ENCODE measurements at regions not wholly inside any gene's neighbourhood (a gene's known extent, or its start where the extent isn't known, plus 50 kb on each side); places are given as distances from the start of the nearest gene placed in this dataset.

GRCh38 chr7:106398786-106399185, 114.0 kb upstream of the NAMPT start:
- DNase-seq = no peak
- peaks cover 64% of the 10 kb centered on the region for H3K27me3 Mint-ChIP-seq (ENCODE audit: insufficient read depth)

GRCh38 chr7:106397994-106398393, 113.2 kb upstream of the NAMPT start:
- Mint-ChIP-seq H3K9me3 (peaks cover 4% of the 10 kb centered on the region; the same call in 1 of the 2 replicates), H3K27me3 (ENCODE audit: insufficient read depth) (peaks cover 60% of the 10 kb centered on the region), H3K36me3 (ENCODE audit: low read depth) (no peaks in the 10 kb centered on the region), H3K4me1 (ENCODE audit: low read depth) (no peaks in the 10 kb centered on the region), H3K4me3 (no peak overlapping the region), H3K27ac (no peak overlapping the region)
- TF ChIP-seq CTCF (IDR thresholded peaks at IDR 0.05) = no peak
- DNase-seq = no peak

More at GRCh38 chr7:106398786-106399185, 114.0 kb upstream of the NAMPT start:
- Mint-ChIP-seq H3K27ac (no peak overlapping the region), H3K4me3 (no peak overlapping the region), H3K4me1 (ENCODE audit: low read depth) (no peaks in the 10 kb centered on the region), H3K36me3 (ENCODE audit: low read depth) (no peaks in the 10 kb centered on the region; the same call in 1 of the 2 replicates), H3K9me3 (peaks cover 10% of the 10 kb centered on the region; the same call in 1 of the 2 replicates)
- TF ChIP-seq CTCF (IDR thresholded peaks at IDR 0.05) = no peak

- Mint-ChIP-seq H3K36me3 (ENCODE audit: low read depth) (no peaks in the 10 kb centered on the region), H3K4me3 (no peak overlapping the region), H3K9me3 (peaks cover 4% of the 10 kb centered on the region; the same call in 1 of the 2 replicates), H3K4me1 (ENCODE audit: low read depth) (no peaks in the 10 kb centered on the region), H3K27me3 (ENCODE audit: insufficient read depth) (peaks cover 38% of the 10 kb centered on the region), H3K27ac (no peak overlapping the region)
- no peak for DNase-seq
- no peak for TF ChIP-seq CTCF (IDR thresholded peaks at IDR 0.05)
These were observed 109.7 kb upstream of the NAMPT start for GRCh38 chr7:106394526-106394925.

- Mint-ChIP-seq H3K27me3 (ENCODE audit: insufficient read depth) (peaks cover 30% of the 10 kb centered on the region), H3K9me3 (peaks cover 4% of the 10 kb centered on the region; the same call in 1 of the 2 replicates), H3K4me1 (ENCODE audit: low read depth) (no peaks in the 10 kb centered on the region), H3K4me3 (no peak overlapping the region), H3K27ac (no peak overlapping the region), H3K36me3 (ENCODE audit: low read depth) (no peaks in the 10 kb centered on the region)
- TF ChIP-seq CTCF (IDR thresholded peaks at IDR 0.05) = no peak
- no peak for DNase-seq
These were observed 108.9 kb upstream of the NAMPT start for GRCh38 chr7:106393564-106394251.

GRCh38 chr7:106392590-106392989, 107.8 kb upstream of the NAMPT start:
- H3K27ac Mint-ChIP-seq = no peak overlapping the region
- H3K4me3 Mint-ChIP-seq = no peak overlapping the region
- no peaks in the 10 kb centered on the region for H3K36me3 Mint-ChIP-seq (ENCODE audit: low read depth)
- no peak for TF ChIP-seq CTCF (IDR thresholded peaks at IDR 0.05)
- peaks cover 23% of the 10 kb centered on the region for H3K27me3 Mint-ChIP-seq (ENCODE audit: insufficient read depth)
- H3K4me1 Mint-ChIP-seq (ENCODE audit: low read depth) = no peaks in the 10 kb centered on the region
- no peak for DNase-seq
- peaks cover 4% of the 10 kb centered on the region; the same call in 1 of the 2 replicates for H3K9me3 Mint-ChIP-seq

All from HFFc6 (cell line).